ENCODE measurements at regions not wholly inside any gene's neighbourhood (a gene's known extent, or its start where the extent isn't known, plus 50 kb on each side); places are given as distances from the start of the nearest gene placed in this dataset.

GRCh38 chr6:109302176-109302575 is 80.1 kb downstream of the CD164 start:
- no peaks in the 10 kb centered on the region for H3K36me3 ChIP-seq (ENCODE audit: control insufficient read depth in 2 of 2, extremely low read depth in 1 of 2, insufficient read depth in 2 of 2, low read length in 2 of 2)
- TF ChIP-seq POLR2A (IDR thresholded peaks at IDR 0.05; ENCODE audit: low read depth, low read length) (no peak), JUN (IDR thresholded peaks at IDR 0.05; ENCODE audit: borderline replicate concordance, insufficient read depth, insufficient read length, low read depth) (no peak), EZH2 (IDR thresholded peaks at IDR 0.05; ENCODE audit: borderline replicate concordance, low read depth, low read length, severe bottlenecking) (no peak), POLR2AphosphoS5 (IDR thresholded peaks at IDR 0.05; ENCODE audit: insufficient read depth, low read depth, low read length) (no peak), GATA2 (IDR thresholded peaks at IDR 0.05; ENCODE audit: insufficient read depth, insufficient read length, low read depth, low read length) (no peak), MYC (IDR thresholded peaks at IDR 0.05; ENCODE audit: low read depth, low read length) (no peak), FOS (IDR thresholded peaks at IDR 0.05; ENCODE audit: borderline replicate concordance, insufficient read depth, low read length) (no peak)
- TF ChIP-seq, protein P1, sequence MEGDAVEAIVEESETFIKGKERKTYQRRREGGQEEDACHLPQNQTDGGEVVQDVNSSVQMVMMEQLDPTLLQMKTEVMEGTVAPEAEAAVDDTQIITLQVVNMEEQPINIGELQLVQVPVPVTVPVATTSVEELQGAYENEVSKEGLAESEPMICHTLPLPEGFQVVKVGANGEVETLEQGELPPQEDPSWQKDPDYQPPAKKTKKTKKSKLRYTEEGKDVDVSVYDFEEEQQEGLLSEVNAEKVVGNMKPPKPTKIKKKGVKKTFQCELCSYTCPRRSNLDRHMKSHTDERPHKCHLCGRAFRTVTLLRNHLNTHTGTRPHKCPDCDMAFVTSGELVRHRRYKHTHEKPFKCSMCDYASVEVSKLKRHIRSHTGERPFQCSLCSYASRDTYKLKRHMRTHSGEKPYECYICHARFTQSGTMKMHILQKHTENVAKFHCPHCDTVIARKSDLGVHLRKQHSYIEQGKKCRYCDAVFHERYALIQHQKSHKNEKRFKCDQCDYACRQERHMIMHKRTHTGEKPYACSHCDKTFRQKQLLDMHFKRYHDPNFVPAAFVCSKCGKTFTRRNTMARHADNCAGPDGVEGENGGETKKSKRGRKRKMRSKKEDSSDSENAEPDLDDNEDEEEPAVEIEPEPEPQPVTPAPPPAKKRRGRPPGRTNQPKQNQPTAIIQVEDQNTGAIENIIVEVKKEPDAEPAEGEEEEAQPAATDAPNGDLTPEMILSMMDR (IDR thresholded peaks at IDR 0.05; ENCODE audit: extremely low read depth in 1 of 2, insufficient read depth in 1 of 2, low read depth in 1 of 2, low read length in 2 of 2): no peak
- TF ChIP-seq, protein P2, sequence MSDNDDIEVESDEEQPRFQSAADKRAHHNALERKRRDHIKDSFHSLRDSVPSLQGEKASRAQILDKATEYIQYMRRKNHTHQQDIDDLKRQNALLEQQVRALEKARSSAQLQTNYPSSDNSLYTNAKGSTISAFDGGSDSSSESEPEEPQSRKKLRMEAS (IDR thresholded peaks at IDR 0.05; ENCODE audit: insufficient read depth, insufficient read length): no peak
- H3K27ac ChIP-seq (ENCODE audit: insufficient read depth, low read depth, low read length): no peak overlapping the region
- no peak overlapping the region for H3K9ac ChIP-seq (replicated peaks; ENCODE audit: extremely low read depth, insufficient read depth, low read length)
- FAIRE-seq: no peak
- no peak overlapping the region for H3K4me3 ChIP-seq (replicated peaks in 1 of 3; ENCODE audit: insufficient read depth in 1 of 3, low read depth in 1 of 3, low read length in 3 of 3)
- no peaks in the 10 kb centered on the region for H3K79me2 ChIP-seq (ENCODE audit: control insufficient read depth, insufficient read depth, low read length)
- no peak overlapping the region for H3K4me2 ChIP-seq (ENCODE audit: insufficient read depth, low read length)
- no peak for DNase-seq (ENCODE audit: low read depth, low spot score)
- H2AFZ ChIP-seq (ENCODE audit: low read depth, low read length): no peak overlapping the region
- H3K27me3 ChIP-seq (ENCODE audit: control insufficient read depth in 2 of 2, insufficient read depth in 2 of 2, low read length in 2 of 2): peaks cover 18 to 23% of the 10 kb centered on the region in 2 experiments
- no peaks in the 10 kb centered on the region for H3K9me1 ChIP-seq (replicated peaks; ENCODE audit: control insufficient read depth, extremely low read depth, insufficient read depth, low read length)
- H3K9me3 ChIP-seq (replicated peaks; ENCODE audit: control insufficient read depth, insufficient read depth, low read length): no peaks in the 10 kb centered on the region
- H3K4me1 ChIP-seq (ENCODE audit: control insufficient read depth, extremely low read depth, insufficient read depth, low read length): no peaks in the 10 kb centered on the region
- intact Hi-C loops (cut with micrococcal nuclease) (no loop called here), dilution Hi-C loops (cut with MboI; ENCODE audit: extremely low pct_ligation_motif_present, low sequenced_read_pairs) (no loop called here)
- no peaks in the 10 kb centered on the region for H4K20me1 ChIP-seq (replicated peaks; ENCODE audit: control insufficient read depth, extremely low read depth, insufficient read depth, low read length)
- ChIA-PET POLR2A (no interaction called here), CTCF (no interaction called here)
- BruUV-seq (replicated peaks): no TSS peak
